ENCODE measurements at regions not wholly inside any gene's neighbourhood (a gene's known extent, or its start where the extent isn't known, plus 50 kb on each side); places are given as distances from the start of the nearest gene placed in this dataset.
A peak's percentile ranks its signal among the peaks of the same experiment; 100 is the strongest.

DNA sequence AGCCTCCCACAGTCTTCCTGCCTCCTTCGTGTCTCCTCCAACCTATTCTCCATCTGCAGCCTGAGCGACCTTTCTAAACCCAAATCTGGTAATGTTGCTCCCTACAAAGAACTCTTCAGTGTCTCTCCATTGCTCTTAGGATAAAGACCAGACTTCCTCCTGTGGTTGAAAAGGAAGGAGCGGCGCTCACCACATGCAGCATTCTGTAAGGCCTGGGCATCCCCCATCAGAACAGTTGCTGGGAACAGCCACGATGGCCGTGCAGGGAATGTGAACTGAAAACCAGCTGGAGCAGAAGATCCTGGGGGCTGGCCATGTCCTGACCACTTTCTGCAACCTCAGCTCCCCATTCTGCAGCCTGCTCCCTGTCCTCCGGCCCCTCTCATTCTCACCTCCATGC, 237.8 kb upstream of the ZMIZ1 start:
- TF ChIP-seq EP300 (IDR thresholded peaks at IDR 0.05; ENCODE audit: borderline replicate concordance) (no peak), CREB1 (IDR thresholded peaks at IDR 0.05; ENCODE audit: low read depth) (no peak), YY1 (IDR thresholded peaks at IDR 0.05; ENCODE audit: low read depth) (no peak), CEBPB (IDR thresholded peaks at IDR 0.05) (no peak), EGR1 (IDR thresholded peaks at IDR 0.05) (no peak)
- TF ChIP-seq, protein P1, sequence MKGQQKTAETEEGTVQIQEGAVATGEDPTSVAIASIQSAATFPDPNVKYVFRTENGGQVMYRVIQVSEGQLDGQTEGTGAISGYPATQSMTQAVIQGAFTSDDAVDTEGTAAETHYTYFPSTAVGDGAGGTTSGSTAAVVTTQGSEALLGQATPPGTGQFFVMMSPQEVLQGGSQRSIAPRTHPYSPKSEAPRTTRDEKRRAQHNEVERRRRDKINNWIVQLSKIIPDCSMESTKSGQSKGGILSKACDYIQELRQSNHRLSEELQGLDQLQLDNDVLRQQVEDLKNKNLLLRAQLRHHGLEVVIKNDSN (IDR thresholded peaks at IDR 0.05) = no peak
- TF ChIP-seq, protein P2, sequence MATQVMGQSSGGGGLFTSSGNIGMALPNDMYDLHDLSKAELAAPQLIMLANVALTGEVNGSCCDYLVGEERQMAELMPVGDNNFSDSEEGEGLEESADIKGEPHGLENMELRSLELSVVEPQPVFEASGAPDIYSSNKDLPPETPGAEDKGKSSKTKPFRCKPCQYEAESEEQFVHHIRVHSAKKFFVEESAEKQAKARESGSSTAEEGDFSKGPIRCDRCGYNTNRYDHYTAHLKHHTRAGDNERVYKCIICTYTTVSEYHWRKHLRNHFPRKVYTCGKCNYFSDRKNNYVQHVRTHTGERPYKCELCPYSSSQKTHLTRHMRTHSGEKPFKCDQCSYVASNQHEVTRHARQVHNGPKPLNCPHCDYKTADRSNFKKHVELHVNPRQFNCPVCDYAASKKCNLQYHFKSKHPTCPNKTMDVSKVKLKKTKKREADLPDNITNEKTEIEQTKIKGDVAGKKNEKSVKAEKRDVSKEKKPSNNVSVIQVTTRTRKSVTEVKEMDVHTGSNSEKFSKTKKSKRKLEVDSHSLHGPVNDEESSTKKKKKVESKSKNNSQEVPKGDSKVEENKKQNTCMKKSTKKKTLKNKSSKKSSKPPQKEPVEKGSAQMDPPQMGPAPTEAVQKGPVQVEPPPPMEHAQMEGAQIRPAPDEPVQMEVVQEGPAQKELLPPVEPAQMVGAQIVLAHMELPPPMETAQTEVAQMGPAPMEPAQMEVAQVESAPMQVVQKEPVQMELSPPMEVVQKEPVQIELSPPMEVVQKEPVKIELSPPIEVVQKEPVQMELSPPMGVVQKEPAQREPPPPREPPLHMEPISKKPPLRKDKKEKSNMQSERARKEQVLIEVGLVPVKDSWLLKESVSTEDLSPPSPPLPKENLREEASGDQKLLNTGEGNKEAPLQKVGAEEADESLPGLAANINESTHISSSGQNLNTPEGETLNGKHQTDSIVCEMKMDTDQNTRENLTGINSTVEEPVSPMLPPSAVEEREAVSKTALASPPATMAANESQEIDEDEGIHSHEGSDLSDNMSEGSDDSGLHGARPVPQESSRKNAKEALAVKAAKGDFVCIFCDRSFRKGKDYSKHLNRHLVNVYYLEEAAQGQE (IDR thresholded peaks at IDR 0.05; ENCODE audit: low read depth) = no peak
- TF ChIP-seq, protein P3, sequence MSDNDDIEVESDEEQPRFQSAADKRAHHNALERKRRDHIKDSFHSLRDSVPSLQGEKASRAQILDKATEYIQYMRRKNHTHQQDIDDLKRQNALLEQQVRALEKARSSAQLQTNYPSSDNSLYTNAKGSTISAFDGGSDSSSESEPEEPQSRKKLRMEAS (IDR thresholded peaks at IDR 0.05) = 0 out of 2 replicates have a peak, but pooled peaks have one; percentile 30

Data from Ishikawa (cell line).